Dendritic cell treated with granulocyte-macrophage colony-stimulating factor and Interleukin-4, amounts not matched to agents 40 ng/mL and 50 ng/mL, for 4 days (primary cell): ENCODE measurements at regions not wholly inside any gene's neighbourhood (a gene's known extent, or its start where the extent isn't known, plus 50 kb on each side); places are given as distances from the start of the nearest gene placed in this dataset.

Experiments used
- H3K27ac Mint-ChIP-seq: one replicate; pipeline ENCODE4 v1.8.0; 2022; ENCODE audit warnings: mild to moderate bottlenecking, mixed read lengths
- H3K27me3 Mint-ChIP-seq: one replicate; pipeline ENCODE4 v1.8.0; 2022; ENCODE audit warnings: mild to moderate bottlenecking, mixed read lengths
- H3K36me3 Mint-ChIP-seq: one replicate; pipeline ENCODE4 v1.8.0; 2022; ENCODE audit warnings: low read depth, mixed read lengths
- H3K4me1 Mint-ChIP-seq: one replicate; pipeline ENCODE4 v1.8.0; 2022; ENCODE audit warnings: low read depth, mixed read lengths
- H3K4me3 Mint-ChIP-seq: one replicate; pipeline ENCODE4 v1.8.0; 2022; ENCODE audit warnings: mild to moderate bottlenecking, moderate library complexity, mixed read lengths
- H3K9me3 Mint-ChIP-seq: one replicate; pipeline ENCODE4 v1.8.0; 2022; ENCODE audit warnings: mixed read lengths
- intact Hi-C: fragments of 100-400 bp; cut with micrococcal nuclease; formaldehyde crosslinking; loops from one replicate; pipeline ENCODE4 v1.15.0; 2022

DNA sequence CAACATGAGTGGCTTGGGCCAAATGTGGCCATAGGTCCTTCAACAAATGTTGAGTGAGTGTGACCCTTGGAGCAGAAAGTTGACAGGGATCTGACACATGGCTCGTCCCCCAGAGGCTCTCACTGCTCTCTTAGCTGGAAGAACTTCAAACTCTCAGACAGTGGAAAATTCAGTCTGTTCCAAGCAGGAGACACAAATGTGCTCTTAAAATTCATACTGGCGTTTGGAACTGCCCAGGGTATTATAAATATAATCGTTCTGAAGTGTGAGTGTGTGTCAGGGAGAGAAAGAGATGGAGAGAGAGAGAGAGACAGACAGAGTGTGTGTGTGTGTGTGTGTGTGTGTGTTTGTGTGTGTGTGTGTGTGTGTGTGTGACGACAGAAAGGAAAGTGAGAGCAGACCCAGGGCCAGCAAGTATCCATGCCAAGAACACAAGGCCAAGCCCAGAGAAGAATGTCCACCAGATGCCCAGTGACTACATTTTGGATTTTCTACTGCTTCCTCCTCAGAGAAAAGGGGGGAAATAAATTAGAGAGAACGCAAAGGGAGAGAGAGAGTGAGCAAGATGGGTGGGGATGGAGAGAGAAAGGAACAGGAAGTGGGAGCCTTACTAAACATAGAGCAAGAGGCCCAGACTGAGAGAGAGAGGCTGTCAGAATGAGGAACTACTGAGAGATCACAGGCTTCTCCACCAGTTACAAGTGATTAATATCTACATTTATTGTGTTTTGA, 193.6 kb upstream of the NUDT4 start:
- Mint-ChIP-seq H3K4me1 (peaks cover 32% of the 10 kb centered on the region), H3K36me3 (no peaks in the 10 kb centered on the region), H3K27me3 (no peaks in the 10 kb centered on the region), H3K9me3 (no peaks in the 10 kb centered on the region), H3K27ac (peak overlapping the region; percentile 92), H3K4me3 (peak overlapping the region; percentile 4)
- intact Hi-C loops, result no loop called here

DNA sequence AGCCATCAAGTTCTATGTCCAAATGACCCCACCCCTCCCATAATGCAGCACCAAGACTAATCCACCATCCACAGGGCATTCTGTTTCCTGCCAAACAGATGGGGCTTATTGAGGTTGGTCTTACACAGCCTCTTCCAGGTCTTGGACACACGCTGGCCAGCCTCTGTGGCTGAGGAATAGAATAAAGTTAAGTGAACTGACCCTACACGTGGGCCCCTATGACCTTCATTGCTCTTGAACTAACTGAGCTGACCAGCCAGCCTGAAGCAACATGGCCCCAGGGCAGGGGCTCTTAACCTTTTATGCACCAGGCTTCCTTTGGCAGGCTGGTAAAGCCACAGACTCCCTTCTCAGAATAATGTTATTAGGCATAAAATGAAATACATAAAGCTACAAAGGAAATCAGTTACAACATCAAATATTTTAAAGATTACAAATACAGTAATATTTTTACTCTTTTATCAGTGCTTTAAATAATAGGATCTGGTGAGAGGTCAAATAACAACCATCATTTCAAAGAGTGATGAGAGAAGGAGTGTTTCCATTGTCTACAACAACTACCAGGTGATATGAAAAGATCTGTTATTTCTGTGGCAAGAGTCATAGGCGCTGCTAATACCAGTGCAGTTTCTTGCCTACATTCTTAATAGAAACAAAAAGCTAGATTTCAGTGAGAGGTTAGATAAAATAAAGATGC, 192.9 kb upstream of the NUDT4 start:
- intact Hi-C loops, result no loop called here
- Mint-ChIP-seq H3K27ac (peak overlapping the region; percentile 92), H3K4me3 (no peak overlapping the region), H3K36me3 (no peaks in the 10 kb centered on the region), H3K4me1 (peaks cover 32% of the 10 kb centered on the region), H3K9me3 (no peaks in the 10 kb centered on the region), H3K27me3 (no peaks in the 10 kb centered on the region)

GRCh38 chr12:93185369-93185741, 192.4 kb upstream of the NUDT4 start:
- Mint-ChIP-seq H3K4me3 (no peak overlapping the region), H3K9me3 (no peaks in the 10 kb centered on the region), H3K27ac (peak overlapping the region; percentile 92), H3K27me3 (no peaks in the 10 kb centered on the region), H3K4me1 (peaks cover 32% of the 10 kb centered on the region), H3K36me3 (no peaks in the 10 kb centered on the region)
- intact Hi-C loops, result no loop called here

DNA sequence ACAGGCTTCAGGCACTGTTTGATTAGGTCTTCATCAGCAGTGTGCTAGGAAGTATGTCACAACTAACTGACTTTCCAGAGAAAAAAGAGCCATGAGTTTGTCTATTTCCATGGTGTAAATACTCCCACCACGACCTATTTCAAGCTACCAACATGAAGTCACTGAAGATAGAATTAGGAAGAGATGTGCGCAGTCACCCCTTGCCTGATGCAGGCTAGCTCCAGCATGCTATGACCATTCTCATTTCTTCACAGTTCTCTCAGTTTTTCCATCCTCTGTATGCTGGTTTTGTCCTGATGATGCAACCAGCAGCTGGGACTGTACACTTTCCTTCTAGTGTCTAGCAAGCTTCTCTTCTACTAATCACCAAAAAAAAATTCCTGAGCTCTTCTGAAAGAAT, 191.6 kb upstream of the NUDT4 start:
- Mint-ChIP-seq H3K27me3 (no peaks in the 10 kb centered on the region), H3K4me1 (peaks cover 32% of the 10 kb centered on the region), H3K36me3 (no peaks in the 10 kb centered on the region), H3K9me3 (no peaks in the 10 kb centered on the region), H3K27ac (no peak overlapping the region), H3K4me3 (no peak overlapping the region)
- intact Hi-C loops, result no loop called here

DNA sequence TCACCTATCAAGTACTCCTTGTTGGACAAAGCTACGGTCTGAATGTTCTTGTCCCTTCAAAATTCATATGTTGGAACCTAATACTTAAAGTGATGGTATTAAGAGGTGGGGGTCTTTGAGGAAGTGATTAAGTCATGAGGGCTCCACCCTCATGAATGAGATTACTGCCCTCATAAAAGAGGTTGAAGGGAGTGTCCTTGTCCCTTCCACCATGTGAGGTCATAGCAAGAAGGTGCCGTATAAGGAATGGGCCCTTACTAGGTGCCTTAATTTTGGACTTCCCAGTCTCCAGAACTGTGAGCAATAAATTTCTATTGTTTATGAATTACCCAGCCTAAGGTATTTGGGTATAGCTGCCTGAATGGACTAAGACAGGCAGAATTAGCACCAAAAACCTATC, 191.1 kb upstream of the NUDT4 start:
- Mint-ChIP-seq H3K4me3 (no peak overlapping the region), H3K4me1 (peaks cover 32% of the 10 kb centered on the region), H3K9me3 (no peaks in the 10 kb centered on the region), H3K27me3 (no peaks in the 10 kb centered on the region), H3K36me3 (no peaks in the 10 kb centered on the region), H3K27ac (no peak overlapping the region)
- intact Hi-C loops, result no loop called here

DNA sequence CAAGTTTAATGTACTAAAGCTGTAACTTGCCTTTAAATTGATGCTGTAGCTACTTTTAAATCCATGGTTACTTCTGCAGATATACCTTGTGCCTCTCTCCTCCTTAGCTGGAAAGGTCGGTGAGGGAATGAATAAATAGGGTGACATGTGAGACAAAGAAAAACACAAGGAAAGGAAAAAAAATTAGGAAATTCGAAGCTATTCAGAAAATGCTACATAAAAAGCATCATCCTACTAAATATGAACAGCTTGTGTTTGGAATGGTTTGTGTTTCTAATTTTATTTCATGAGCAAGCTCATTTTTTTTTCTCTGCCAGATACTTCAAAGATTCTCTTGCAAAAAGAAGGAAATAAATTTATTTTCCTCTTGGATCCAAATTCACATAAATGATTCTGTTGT, 186.3 kb upstream of the NUDT4 start:
- H3K9me3 Mint-ChIP-seq, result peaks cover 9% of the 10 kb centered on the region
- no peak overlapping the region for H3K27ac Mint-ChIP-seq
- H3K27me3 Mint-ChIP-seq, result no peaks in the 10 kb centered on the region
- intact Hi-C loops, result no loop called here
- peaks cover 2% of the 10 kb centered on the region for H3K4me1 Mint-ChIP-seq
- H3K4me3 Mint-ChIP-seq, result no peak overlapping the region
- H3K36me3 Mint-ChIP-seq, result no peaks in the 10 kb centered on the region

- no peak overlapping the region for H3K27ac Mint-ChIP-seq
- H3K36me3 Mint-ChIP-seq, result no peaks in the 10 kb centered on the region
- no peak overlapping the region for H3K4me3 Mint-ChIP-seq
- peaks cover 9% of the 10 kb centered on the region for H3K9me3 Mint-ChIP-seq
- H3K27me3 Mint-ChIP-seq, result no peaks in the 10 kb centered on the region
- H3K4me1 Mint-ChIP-seq, result no peaks in the 10 kb centered on the region
- intact Hi-C loops, result no loop called here
Observed at GRCh38 chr12:93191956-93192355, 185.8 kb upstream of the NUDT4 start.

- Mint-ChIP-seq H3K4me1 (no peaks in the 10 kb centered on the region), H3K9me3 (peaks cover 9% of the 10 kb centered on the region), H3K27me3 (no peaks in the 10 kb centered on the region), H3K27ac (no peak overlapping the region), H3K4me3 (no peak overlapping the region), H3K36me3 (no peaks in the 10 kb centered on the region)
- intact Hi-C loops, result no loop called here
Observed at GRCh38 chr12:93192878-93193277, 184.8 kb upstream of the NUDT4 start.

DNA sequence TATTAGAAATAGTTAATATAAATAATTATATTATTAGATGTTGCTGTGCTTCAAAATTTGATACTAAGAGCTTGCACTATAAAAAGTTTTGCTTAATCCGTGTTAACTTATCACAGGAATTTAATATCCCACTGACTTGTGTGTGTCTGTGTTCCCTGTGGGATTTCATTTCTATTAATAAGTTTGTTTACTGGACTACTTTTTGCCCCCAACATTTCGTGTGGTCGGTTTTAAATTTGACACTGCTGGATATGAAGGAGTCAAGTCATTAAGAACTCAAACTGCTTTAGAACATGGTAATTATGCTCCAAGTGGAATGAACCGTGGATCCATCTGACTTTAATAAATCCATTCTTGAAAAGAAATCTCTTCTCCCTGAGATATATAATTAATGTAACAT, 182.2 kb upstream of the NUDT4 start:
- Mint-ChIP-seq H3K27ac (no peak overlapping the region), H3K4me3 (no peak overlapping the region), H3K9me3 (peaks cover 9% of the 10 kb centered on the region), H3K27me3 (no peaks in the 10 kb centered on the region), H3K4me1 (no peaks in the 10 kb centered on the region), H3K36me3 (no peaks in the 10 kb centered on the region)
- intact Hi-C loops, result no loop called here

DNA sequence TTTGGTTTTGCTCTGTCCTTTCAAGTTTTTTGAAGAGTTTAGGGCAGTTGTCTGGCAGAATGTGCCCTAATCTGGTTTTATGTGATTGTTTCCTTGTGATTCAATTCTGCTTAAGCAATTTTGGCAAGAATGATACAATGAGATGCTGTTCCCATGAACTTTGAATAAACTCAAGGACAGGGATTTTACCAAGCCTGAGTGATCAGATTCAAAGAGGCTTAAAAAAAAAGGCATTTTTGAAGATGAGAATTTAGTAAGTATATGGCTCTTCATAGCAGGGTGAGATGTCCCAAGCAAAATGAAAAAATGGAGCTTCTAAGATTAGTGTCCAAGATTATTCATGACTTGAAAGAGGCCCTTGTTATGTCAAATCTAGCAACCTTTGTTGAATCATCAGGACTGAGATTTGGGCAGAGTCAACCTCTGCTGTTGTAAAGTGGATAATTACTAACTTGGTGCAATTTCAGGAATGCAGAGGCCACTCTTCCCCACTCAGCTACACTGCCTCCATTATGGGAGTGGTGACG, 180.6 kb upstream of the NUDT4 start:
- Mint-ChIP-seq H3K4me3 (no peak overlapping the region), H3K27ac (no peak overlapping the region), H3K27me3 (peaks cover 2% of the 10 kb centered on the region), H3K36me3 (no peaks in the 10 kb centered on the region), H3K9me3 (peaks cover 9% of the 10 kb centered on the region), H3K4me1 (no peaks in the 10 kb centered on the region)
- intact Hi-C loops, result no loop called here

- no peak overlapping the region for H3K27ac Mint-ChIP-seq
- H3K9me3 Mint-ChIP-seq, result peaks cover 9% of the 10 kb centered on the region
- no peak overlapping the region for H3K4me3 Mint-ChIP-seq
- peaks cover 2% of the 10 kb centered on the region for H3K27me3 Mint-ChIP-seq
- intact Hi-C loops, result no loop called here
- no peaks in the 10 kb centered on the region for H3K4me1 Mint-ChIP-seq
- H3K36me3 Mint-ChIP-seq, result no peaks in the 10 kb centered on the region
Observed at GRCh38 chr12:93198086-93198485, 179.6 kb upstream of the NUDT4 start.

DNA sequence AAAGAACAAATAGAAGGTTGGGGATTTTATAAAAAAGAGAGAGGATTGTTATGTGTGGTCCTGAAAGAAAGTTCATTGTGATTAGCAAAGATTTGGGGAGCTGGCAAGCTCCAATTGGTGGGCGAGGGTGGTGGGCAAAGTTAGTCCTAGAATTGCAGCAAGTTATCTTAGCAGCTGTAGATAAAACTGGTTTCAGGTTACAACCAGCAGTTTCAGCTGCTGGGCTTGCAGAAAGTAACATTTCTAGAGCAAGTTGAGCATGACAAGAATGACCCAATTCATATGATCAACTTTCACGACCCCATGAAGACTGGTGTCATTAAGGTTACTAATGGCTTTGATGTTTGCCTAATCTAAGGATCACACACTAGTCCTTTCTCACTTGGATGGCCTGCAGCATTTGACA, 177.9 kb upstream of the NUDT4 start:
- Mint-ChIP-seq H3K4me1 (no peaks in the 10 kb centered on the region), H3K4me3 (no peak overlapping the region), H3K36me3 (no peaks in the 10 kb centered on the region), H3K27me3 (peaks cover 2% of the 10 kb centered on the region), H3K27ac (no peak overlapping the region), H3K9me3 (no peaks in the 10 kb centered on the region)
- intact Hi-C loops, result no loop called here

DNA sequence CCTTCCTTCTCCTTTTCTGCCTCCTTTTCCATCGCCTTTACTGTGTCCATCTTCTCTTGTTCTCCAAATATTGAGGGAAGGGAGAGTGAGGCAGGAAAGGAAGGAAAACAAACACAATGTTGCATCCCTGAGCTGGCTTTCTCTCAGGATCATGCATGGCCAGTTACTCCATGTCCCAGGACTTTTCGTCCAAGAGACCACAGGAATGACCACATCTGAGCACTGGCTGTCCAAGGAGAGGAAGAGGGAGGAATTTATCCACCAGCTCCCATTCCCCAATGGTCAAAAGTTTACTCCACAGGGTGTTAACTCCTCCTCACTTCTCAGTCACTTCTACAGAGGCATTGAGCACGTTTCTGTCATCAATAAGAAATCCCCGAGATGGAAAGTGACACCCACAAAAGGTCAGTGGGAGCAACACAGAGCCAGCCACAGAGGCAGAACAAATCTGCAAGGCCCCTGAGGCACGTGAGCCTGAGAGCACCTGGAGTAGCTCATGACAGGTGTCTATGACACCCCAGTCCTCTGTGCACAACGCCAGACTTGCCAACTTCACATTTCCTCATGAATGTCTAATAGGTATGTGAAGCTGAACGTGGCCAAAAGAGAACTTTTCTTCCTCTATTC, 177.3 kb upstream of the NUDT4 start:
- H3K27me3 Mint-ChIP-seq, result peaks cover 2% of the 10 kb centered on the region
- no peaks in the 10 kb centered on the region for H3K9me3 Mint-ChIP-seq
- H3K4me1 Mint-ChIP-seq, result no peaks in the 10 kb centered on the region
- no peaks in the 10 kb centered on the region for H3K36me3 Mint-ChIP-seq
- H3K27ac Mint-ChIP-seq, result no peak overlapping the region
- intact Hi-C loops, result no loop called here
- H3K4me3 Mint-ChIP-seq, result no peak overlapping the region

DNA sequence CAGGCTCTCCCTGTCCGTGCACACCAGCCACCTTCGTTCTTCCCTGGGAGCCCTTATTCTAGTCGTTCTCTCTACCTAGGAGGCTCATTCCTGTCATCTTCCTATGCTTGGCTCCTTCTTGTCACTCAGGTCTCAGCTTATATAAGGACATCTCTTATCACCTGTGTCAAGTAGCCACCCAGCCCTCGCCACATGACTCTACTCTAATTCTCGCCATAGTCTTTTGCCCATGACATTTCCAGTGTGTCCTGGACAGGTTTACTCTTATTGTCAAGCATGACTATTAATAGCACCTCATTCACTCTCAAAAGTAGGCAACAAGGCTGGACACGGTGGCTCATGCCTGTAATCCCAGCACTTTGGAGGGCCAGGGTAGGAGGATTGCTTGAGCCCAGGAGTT, 175.7 kb upstream of the NUDT4 start:
- Mint-ChIP-seq H3K9me3 (no peaks in the 10 kb centered on the region), H3K4me3 (no peak overlapping the region), H3K27ac (no peak overlapping the region), H3K36me3 (no peaks in the 10 kb centered on the region), H3K4me1 (no peaks in the 10 kb centered on the region), H3K27me3 (peaks cover 2% of the 10 kb centered on the region)
- intact Hi-C loops, result no loop called here
